ENCODE measurements at regions not wholly inside any gene's neighbourhood (a gene's known extent, or its start where the extent isn't known, plus 50 kb on each side); places are given as distances from the start of the nearest gene placed in this dataset.

GRCh38 chr4:125389713-125390112 lies 75.0 kb downstream of the FAT4 start:
- TF ChIP-seq POLR2A (IDR thresholded peaks at IDR 0.05) (no peak), CTCF (IDR thresholded peaks at IDR 0.05) (no peak)
